DMS153 treated with DMSO at 0.1 percent for 48 hours (cell line): ENCODE measurements at regions not wholly inside any gene's neighbourhood (a gene's known extent, or its start where the extent isn't known, plus 50 kb on each side); places are given as distances from the start of the nearest gene placed in this dataset.

Source experiments
- DNase-seq: peaks from one replicate; lab custom pipeline; 2025; ENCODE audit not compliant: unreplicated experiment; lab: John Stamatoyannopoulos, UW

DNA sequence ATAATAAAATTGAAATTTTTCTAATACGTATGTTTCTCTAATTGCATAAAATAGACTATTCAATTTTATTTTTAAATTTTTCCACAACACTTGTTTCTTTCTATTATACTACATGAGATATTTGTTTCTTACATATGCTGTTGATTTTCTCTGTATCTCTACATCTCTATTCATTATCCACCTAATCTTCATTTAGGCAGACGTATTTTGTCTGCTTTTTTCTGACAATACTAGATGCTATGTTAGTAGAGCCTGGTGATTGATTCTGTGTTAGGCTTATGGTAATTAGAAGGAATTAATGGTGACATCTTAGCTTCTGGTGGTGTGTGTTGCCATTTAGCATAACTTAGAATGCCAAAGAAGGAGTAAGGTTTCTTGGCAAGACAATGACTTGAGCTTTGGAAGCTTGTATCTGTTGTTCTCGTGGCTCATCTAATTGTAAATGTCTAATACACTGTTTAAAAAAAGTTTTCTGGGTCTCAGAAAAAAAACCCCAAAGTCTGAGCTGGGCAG lies 1610.7 kb upstream of the PCDH20 start:
- DNase-seq: no peak

DNA sequence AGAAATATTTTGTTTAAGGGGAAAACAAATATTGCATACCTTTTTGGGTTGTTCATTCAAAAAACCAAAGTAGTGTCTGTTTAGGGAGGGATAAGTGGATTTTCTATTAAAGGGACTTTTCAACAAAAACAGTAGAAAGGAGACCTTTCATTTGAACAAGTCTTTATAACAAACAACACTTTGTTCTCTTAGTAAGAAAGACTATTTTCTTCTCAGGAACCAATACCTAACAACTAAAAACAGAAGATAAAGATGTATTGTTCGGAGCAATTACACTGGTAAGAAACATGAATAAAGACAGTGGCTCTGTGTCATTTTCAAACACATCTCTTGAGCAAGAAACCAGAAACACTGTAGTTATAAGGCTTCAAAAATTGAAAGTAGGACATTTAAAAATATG lies 1610.1 kb upstream of the PCDH20 start:
- no peak for DNase-seq

DNA sequence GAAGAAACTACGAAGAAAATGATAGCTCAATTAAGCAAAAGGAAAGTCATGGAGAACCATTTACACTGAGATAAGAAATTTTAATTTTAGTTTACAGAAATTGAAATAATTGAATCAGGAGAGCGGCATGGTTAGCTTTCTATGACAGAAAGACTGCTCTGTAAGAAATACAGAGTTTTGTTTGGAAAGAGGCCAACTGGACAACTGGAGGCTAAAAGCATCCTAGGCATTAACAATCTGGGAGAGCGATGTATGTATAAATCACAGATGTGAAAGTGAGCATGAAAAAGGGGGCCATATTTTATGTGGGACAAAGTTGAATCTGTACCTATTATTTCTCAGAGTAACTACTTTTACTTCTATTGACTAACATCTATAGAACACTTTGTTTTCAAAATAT lies 1608.8 kb upstream of the PCDH20 start:
- no peak for DNase-seq

GRCh38 chr13:63011996-63012395 lies 1596.3 kb upstream of the PCDH20 start:
- DNase-seq: no peak

DNA sequence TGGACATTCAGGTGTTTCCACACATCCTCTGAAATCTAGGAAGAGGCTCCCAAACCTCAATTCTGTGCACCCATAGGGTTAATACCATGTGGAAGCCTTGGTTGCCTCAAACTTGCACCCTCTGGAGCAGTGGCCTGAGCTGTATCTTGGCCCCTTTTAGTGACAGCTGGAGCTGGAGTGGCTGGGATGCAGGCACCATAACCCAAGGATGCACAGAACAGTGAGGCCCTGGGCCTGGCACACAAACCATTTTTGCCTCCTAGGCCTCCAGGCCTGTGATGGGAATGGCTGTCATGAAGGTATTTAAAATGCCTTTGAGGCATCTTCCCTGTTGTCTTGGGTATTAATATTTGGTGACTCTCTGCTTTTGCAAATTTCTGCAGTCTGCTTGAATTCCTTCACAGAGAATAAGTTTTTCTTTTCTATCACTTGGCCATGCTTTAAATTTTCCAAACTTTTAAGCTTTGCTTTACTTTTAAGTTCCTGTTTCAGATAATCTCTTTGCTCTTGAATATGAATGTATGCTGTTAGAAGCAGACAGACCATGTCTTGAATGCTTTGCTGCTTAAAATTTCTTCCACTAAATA lies 1594.5 kb upstream of the PCDH20 start:
- DNase-seq: no peak

DNA sequence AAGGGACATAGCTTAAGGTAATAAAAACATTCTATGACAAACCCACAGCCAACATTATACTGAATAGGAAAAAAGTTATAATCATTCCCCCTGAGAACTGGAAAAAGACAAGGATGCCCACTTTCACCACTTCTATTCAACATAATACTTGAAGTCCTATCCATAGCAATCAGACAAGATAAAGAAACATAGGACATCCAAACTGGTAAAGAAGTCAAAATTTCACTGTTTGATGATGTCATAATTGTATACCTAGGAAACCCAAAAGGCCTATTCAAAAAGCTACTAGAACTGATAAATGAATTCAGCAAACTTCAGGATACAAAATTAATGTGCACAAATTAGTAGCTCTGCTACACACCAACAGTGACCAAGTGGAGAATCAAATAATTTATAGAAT lies 1590.0 kb upstream of the PCDH20 start:
- no peak for DNase-seq

GRCh38 chr13:62997696-62998095 lies 1582.0 kb upstream of the PCDH20 start:
- no peak for DNase-seq

DNA sequence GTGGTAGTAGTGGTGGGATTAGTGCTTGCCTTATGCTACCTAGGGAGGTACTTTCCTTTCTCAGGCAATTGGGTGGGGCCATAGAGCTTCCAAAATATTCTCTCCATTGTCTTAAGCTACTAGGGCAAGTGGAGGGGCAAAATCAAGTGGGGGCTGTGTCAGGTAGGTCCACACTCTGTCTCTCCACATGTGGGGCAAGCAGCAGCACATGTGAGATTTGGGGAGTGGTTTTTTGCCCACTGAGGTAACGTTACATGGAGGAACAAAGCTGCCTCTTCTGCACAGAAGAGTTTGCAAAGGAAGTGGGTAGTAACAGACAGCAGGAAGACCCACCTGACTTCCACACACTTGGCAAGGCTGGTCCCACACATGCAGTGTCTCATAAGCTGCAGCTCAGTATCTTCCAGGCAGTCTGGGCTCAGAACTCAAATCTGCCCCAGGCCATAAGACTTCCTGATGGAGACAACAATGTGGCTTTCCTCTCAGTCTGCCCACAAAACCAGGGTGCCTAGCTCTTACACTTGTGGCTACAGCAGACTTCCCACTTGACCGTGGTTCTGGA lies 1581.5 kb upstream of the PCDH20 start:
- no peak for DNase-seq

GRCh38 chr13:62973804-62974203 lies 1558.2 kb upstream of the PCDH20 start:
- DNase-seq: no peak

DNA sequence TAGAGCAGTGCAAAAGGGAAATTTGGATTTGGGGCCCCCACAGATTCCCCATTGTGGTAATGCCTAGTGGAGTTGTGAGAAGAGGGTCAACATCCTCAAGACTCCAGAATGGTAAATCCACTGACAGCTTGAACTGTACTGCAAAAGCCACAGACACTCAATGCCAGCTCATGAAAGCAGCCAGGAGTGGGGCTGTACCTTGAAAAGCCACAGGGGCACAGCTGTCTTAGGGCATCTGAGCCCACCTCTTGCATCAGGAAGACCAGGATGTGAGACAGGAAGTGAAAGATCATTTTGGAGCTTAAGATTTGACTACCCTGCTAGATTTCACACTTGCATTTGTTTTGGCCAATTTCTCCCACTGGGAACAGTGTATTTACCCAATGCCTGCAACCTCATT lies 1548.9 kb upstream of the PCDH20 start:
- no peak for DNase-seq

- no peak for DNase-seq
Observed at GRCh38 chr13:62960723-62961122, 1545.1 kb upstream of the PCDH20 start.

GRCh38 chr13:62933809-62934208 lies 1518.2 kb upstream of the PCDH20 start:
- no peak for DNase-seq

DNA sequence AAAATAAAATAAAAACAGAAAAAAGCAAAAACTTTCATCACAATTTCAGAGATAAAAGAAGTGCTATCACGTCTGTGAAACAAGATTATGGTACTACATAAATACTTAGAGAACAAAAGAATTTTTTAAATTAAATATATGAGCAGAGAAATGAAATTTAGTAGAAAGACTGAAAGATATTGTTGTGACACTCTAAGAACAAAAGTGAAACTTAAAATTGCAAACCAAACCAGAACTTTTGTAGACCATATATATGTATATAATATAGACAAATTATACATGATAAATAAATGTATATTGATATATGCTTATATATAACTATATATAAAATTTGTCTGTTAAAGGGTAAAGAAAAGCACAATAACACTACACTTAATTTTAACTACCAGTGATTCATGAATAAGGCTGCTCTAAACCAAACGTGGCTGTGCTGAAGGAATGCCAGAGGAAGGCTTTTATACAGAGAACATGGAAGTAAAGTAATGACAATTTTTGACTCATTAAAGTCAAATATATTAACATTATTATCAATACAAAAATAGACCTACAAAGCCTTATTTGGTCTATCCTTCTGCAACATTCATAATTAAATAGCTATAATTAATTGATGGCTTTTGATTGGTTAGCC lies 1516.7 kb upstream of the PCDH20 start:
- DNase-seq: no peak

DNA sequence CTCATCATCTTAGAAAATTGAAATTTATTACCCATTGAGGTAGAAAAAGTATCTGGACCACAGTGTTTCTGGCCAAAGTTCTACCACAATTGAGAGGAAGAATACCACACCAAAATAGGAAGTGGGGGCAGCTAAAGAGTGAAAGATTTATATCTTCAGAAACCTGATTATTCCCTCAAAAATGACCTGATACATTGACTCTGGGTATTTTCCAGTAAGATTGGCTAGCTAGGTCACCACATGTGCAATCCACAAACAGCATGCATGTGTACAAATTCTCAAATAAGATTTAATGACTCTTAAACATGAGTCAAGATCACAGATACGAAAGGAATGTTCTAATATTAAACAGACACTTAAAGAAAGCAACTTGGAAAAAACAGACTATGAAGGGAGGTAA lies 1516.2 kb upstream of the PCDH20 start:
- no peak for DNase-seq

GRCh38 chr13:62924395-62924794 lies 1508.7 kb upstream of the PCDH20 start:
- no peak for DNase-seq

DNA sequence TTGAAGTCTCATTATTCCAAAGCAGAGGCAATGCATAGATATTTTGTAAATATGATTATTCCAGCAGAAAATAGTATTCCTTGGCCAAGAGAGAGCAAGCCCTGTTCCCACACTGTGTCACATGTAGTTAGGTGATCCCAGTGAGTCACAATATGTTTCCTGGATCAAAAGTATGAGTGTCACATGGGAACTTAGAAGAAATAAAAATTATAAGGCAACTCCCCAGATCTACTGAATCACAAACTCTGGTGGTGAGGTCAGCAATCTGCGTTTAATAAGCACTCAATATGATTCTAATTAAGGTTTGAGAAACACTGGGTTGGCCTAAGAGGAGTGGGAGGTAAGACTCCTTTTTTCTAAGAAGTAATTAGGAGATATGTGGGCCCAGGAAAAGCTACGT lies 1504.5 kb upstream of the PCDH20 start:
- no peak for DNase-seq

- no peak for DNase-seq
Observed at GRCh38 chr13:62919491-62919890, 1503.8 kb upstream of the PCDH20 start.

DNA sequence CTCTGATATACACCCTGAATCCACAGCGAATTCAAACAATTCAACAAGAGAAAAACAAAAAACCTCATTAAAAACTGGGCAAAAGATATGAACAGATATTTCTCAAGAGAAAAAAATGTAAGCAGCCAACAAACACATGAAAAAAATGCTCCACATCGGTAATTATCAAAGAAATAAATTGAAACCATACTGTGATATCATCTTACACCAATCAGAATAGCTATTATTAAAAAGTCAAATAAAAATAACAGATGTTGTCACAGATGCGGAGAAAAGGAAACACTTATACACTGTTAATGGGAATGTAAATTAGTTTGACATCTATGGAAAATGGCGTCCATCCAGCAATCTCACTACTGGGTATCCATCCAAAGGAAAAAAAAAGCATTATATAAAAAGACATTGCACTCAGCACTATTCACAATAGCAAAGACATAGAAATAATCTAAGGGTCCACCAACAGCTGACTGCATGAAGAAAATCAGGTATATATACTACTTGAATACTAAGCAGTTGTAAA lies 1495.0 kb upstream of the PCDH20 start:
- no peak for DNase-seq

DNA sequence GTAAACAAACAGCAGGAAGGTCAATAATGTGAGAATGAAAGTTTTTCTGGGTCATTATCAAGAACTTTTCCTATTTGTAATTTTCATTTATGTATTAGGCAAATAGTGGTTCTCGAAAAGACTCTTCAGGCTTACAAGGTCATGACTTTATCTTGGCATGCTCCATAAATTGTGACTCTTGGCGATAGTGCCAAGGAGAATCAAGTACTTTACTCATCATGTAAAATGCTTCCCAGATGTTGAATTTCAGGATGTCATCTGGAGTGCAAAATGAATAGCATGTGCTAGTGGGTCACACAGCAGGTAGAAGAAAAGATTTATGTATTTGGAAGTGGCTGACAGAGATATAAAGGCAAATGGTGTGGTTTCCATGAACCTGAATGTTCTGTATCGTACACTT lies 1492.7 kb upstream of the PCDH20 start:
- DNase-seq: no peak

DNA sequence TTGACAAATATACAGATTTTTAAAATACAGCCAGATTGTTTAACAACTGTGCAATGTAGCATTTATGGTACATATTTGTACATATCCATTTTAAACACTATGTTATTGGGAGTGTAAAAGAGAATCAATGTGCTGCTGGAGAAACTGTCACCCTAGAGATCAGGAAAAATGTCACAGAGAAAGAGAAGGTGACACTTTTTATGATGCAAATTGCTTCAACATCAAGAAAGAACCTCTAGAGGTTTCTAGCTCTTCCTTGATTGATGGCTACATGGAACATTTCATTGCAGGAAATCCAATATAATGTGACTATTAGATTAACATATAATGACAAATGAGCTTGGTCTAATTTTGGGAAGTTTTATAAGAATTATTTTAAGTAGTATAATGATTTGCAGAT lies 1491.2 kb upstream of the PCDH20 start:
- DNase-seq: no peak

- no peak for DNase-seq
Observed at GRCh38 chr13:62906469-62906868, 1490.8 kb upstream of the PCDH20 start.

DNA sequence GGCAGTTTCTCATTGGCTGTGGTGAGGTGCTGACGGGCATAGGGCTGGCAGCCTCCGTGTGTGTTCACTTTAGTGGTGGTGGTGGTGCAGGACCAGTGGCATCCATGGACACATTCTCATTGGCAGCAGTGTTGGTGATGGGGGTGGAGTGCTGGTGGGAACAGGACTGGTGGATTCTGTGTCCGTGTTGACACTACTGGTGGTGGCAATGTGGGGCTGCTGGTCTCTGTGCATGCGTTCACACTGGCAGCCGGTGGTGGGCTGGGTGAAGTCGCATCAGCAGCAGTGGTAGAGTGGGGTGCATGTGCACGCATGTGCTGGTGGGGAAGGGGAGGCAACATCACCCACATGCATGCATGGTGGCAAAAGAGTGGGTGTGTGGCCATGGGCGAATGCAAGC lies 1471.4 kb upstream of the PCDH20 start:
- no peak for DNase-seq

DNA sequence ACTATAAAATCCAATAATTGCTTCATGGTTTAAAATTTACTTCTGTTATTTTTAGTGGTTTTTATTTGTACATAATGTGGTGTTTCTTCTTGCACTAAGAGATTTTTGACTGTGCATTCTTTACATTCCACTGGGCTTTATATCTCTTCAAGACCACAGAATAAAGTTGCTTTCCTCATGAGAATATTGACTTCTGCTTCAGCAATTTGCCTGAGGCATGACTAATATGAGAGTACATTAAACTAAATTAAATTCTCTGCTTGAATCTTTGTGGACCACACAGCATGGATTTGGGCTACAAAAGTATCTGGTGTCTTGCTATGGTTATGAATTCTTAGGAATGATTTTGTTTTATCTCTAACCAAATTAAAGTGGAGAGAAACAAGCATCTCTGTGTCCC lies 1463.4 kb upstream of the PCDH20 start:
- no peak for DNase-seq
